Thoracic aorta (tissue), 2 donors: ENCODE measurements at regions not wholly inside any gene's neighbourhood (a gene's known extent, or its start where the extent isn't known, plus 50 kb on each side); places are given as distances from the start of the nearest gene placed in this dataset.

ENCODE experiments used
- ATAC-seq: fragments of 150-250 bp; one replicate; pipeline ENCODE4 v1.8.0; 2017; ENCODE audit warnings: low read depth; ENCODE audit not compliant: insufficient number of reproducible peaks, low FRiP score
- DNase-seq: peaks from one replicate; pipeline ENCODE4 v3.0.0-alpha.2; 2020; ENCODE audit warnings: low spot score
- H3K27ac ChIP-seq, 2 donors: fragments of 200-600 bp; sonication (generic); 1 replicate in 1 of 2; 2 replicates in 1 of 2; pipeline ENCODE4 v1.5.1; 2016; ENCODE audit warnings: mild to moderate bottlenecking in 2 of 2, moderate library complexity in 2 of 2
- H3K27me3 ChIP-seq: fragments of 200-600 bp; sonication (generic); replicated peaks from 2 replicates; pipeline ENCODE4 v1.6.0; 2016; ENCODE audit warnings: mild to moderate bottlenecking; ENCODE audit not compliant: insufficient read depth
- H3K36me3 ChIP-seq: fragments of 200-600 bp; sonication (generic); one replicate; pipeline ENCODE4 v1.5.1; 2016
- H3K4me1 ChIP-seq, 2 donors: fragments of 200-600 bp; sonication (generic); 1 replicate in 1 of 2; 2 replicates in 1 of 2; pipeline versions ENCODE4 v1.5.1 to v1.6.0; 2016; ENCODE audit warnings: low read depth in 2 of 2, mild to moderate bottlenecking in 1 of 2; ENCODE audit not compliant: control insufficient read depth in 1 of 2
- H3K4me3 ChIP-seq: fragments of 200-600 bp; sonication (generic); 2 replicates; pipeline ENCODE4 v1.5.1; 2016; ENCODE audit warnings: mild to moderate bottlenecking
- H3K9me3 ChIP-seq: fragments of 200-600 bp; sonication (generic); 2 replicates; pipeline ENCODE4 v1.5.1; 2016
- TF ChIP-seq, protein P1 (sequence below): fragments of 200-600 bp; sonication (generic); IDR thresholded peaks from one replicate; pipeline ENCODE4 v1.5.1; 2019; ENCODE audit warnings: antibody characterized with exemption

DNA sequence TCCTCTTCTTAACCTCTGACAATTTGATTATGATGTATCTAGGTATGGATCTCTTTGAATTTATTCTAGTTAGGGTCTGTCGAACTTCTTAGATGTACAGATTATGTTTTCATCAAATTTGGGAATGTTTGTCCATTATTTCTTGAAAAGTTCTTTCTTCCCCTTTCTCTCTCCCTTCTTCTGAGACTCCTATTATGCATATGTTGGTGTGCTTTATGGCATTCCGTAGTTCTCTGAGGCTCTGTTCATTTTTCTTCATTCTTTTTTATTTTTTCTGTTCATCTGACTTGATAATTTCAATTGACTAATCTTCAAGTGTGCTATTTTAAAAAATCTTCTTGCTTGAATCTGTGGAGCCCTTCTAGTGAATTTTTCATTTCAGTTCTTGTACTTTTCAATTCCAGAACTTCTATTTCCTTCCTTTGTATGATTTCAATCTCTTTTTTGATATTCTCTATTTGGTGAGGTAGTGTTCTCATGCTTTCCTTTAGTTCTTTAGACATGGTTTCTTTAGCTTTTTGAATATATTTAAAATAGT, 79.8 kb downstream of the TMEM270 start:
- Histone ChIP-seq H3K4me1 (peaks cover 6 to 16% of the 10 kb centered on the region in 2 donors), H3K36me3 (no peaks in the 10 kb centered on the region), H3K4me3 (no peak overlapping the region), H3K9me3 (peaks cover 5% of the 10 kb centered on the region), H3K27ac (no peak overlapping the region), H3K27me3 (no peaks in the 10 kb centered on the region)
- ATAC-seq (no peak), DNase-seq (no peak)
- TF ChIP-seq, protein P1, sequence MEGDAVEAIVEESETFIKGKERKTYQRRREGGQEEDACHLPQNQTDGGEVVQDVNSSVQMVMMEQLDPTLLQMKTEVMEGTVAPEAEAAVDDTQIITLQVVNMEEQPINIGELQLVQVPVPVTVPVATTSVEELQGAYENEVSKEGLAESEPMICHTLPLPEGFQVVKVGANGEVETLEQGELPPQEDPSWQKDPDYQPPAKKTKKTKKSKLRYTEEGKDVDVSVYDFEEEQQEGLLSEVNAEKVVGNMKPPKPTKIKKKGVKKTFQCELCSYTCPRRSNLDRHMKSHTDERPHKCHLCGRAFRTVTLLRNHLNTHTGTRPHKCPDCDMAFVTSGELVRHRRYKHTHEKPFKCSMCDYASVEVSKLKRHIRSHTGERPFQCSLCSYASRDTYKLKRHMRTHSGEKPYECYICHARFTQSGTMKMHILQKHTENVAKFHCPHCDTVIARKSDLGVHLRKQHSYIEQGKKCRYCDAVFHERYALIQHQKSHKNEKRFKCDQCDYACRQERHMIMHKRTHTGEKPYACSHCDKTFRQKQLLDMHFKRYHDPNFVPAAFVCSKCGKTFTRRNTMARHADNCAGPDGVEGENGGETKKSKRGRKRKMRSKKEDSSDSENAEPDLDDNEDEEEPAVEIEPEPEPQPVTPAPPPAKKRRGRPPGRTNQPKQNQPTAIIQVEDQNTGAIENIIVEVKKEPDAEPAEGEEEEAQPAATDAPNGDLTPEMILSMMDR: no peak

GRCh38 chr7:73941836-73942551, 81.0 kb downstream of the TMEM270 start:
- no peaks in the 10 kb centered on the region for H3K36me3 ChIP-seq
- no peak overlapping the region for H3K4me3 ChIP-seq
- peaks cover 5% of the 10 kb centered on the region for H3K9me3 ChIP-seq
- DNase-seq: no peak
- TF ChIP-seq, protein P1: no peak
- ATAC-seq: no peak
- H3K27ac ChIP-seq: peak overlapping the region in 1 of 2 donors; percentile 23
- peaks cover 6 to 16% of the 10 kb centered on the region in 2 donors for H3K4me1 ChIP-seq
- H3K27me3 ChIP-seq: no peaks in the 10 kb centered on the region

- H3K4me3 ChIP-seq: no peak overlapping the region
- no peak for ATAC-seq
- TF ChIP-seq, protein P1: no peak
- no peak for DNase-seq
- no peaks in the 10 kb centered on the region for H3K36me3 ChIP-seq
- H3K4me1 ChIP-seq: peaks cover 6 to 13% of the 10 kb centered on the region in 2 donors
- no peak overlapping the region for H3K27ac ChIP-seq
- no peaks in the 10 kb centered on the region for H3K27me3 ChIP-seq
- H3K9me3 ChIP-seq: peaks cover 10% of the 10 kb centered on the region
Measured at GRCh38 chr7:73945022-73945421, 83.0 kb upstream of the ELN start.

- DNase-seq (no peak), ATAC-seq (no peak)
- TF ChIP-seq, protein P1: no peak
Measured at GRCh38 chr7:73948287-73948686, 79.7 kb upstream of the ELN start.

DNA sequence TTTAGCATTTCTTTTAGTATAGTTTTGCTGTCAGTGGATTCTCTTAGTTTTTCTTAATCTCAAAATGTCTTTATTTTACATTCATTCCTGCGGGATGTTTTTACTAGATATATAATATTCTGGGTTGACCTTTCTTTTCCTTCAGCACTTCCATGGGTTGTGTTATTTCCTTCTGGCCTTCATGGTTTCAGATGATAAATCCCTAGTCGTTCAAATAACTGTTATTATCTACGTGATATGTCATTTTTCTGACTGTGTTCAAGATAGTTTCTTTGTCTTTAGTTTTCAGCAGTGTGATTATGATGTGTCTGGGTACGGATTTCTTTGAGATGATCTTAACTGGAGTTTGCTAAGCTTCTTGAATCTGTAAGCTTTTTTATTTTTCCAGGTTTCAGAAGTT, 75.7 kb upstream of the ELN start:
- H3K27ac ChIP-seq: no peak overlapping the region
- H3K4me3 ChIP-seq: no peak overlapping the region
- H3K4me1 ChIP-seq: no peaks in the 10 kb centered on the region
- H3K9me3 ChIP-seq: peaks cover 5% of the 10 kb centered on the region
- DNase-seq (no peak), ATAC-seq (no peak)
- TF ChIP-seq, protein P1: no peak
- H3K27me3 ChIP-seq: no peaks in the 10 kb centered on the region
- H3K36me3 ChIP-seq: no peaks in the 10 kb centered on the region

More at GRCh38 chr7:73948287-73948686, 79.7 kb upstream of the ELN start:
- no peaks in the 10 kb centered on the region for H3K36me3 ChIP-seq
- no peaks in the 10 kb centered on the region for H3K4me1 ChIP-seq
- no peaks in the 10 kb centered on the region for H3K27me3 ChIP-seq
- no peak overlapping the region for H3K4me3 ChIP-seq
- H3K27ac ChIP-seq: no peak overlapping the region
- peaks cover 10% of the 10 kb centered on the region for H3K9me3 ChIP-seq
